Endothelial cell of umbilical vein (primary cell): ENCODE measurements at regions not wholly inside any gene's neighbourhood (a gene's known extent, or its start where the extent isn't known, plus 50 kb on each side); places are given as distances from the start of the nearest gene placed in this dataset.

Experiments used
- BruUV-seq: library from RNA; stranded (reverse); fragments of 400-500 nt; replicated peaks from 2 replicates; lab custom pipeline; 2021; lab: Mats Ljungman, UMichigan
- CTCF ChIA-PET: fragments of 300-600, 350-600 bp; sonication (Branson Sonifier 250); formaldehyde crosslinking; loops from one replicate; lab custom pipeline; 2021; ENCODE audit warnings: antibody characterized with exemption, inconsistent platforms; lab: Charles Lee
- POLR2A ChIA-PET: fragments of 300-600, 350-600 bp; sonication (Branson Sonifier 250); formaldehyde crosslinking; loops from one replicate; lab custom pipeline; 2021; ENCODE audit warnings: antibody characterized with exemption, inconsistent platforms; lab: Charles Lee
- DNase-seq: peaks from one replicate; pipeline ENCODE4 v3.0.0-alpha.2; 2011; ENCODE audit warnings: low read depth, low spot score
- FAIRE-seq: peaks from 2 replicates; lab custom pipeline; 2011; peaks lifted over from hg19 to GRCh38; lab: Jason Lieb, UNC
- H2AFZ ChIP-seq: 2 replicates; pipeline ENCODE4 v1.6.0; 2012; ENCODE audit warnings: low read depth, low read length, control low read depth, inconsistent platforms
- H3K27ac ChIP-seq: 2 replicates; pipeline ENCODE4 v1.5.1; 2011; ENCODE audit warnings: low read depth, mild to moderate bottlenecking, control low read depth, low read length, moderate library complexity; ENCODE audit not compliant: insufficient read depth
- H3K27me3 ChIP-seq, 2 experiments: 2 replicates each; pipeline versions ENCODE4 v1.6.0 to v1.6.1; 2011; ENCODE audit warnings: low read length in 2 of 2, mixed read lengths in 1 of 2; ENCODE audit not compliant: control insufficient read depth in 2 of 2, insufficient read depth in 2 of 2
- H3K36me3 ChIP-seq, 2 experiments: 2 replicates in 1 of 2; 3 replicates in 1 of 2; pipeline ENCODE4 v1.5.1; 2011; ENCODE audit warnings: low read length in 2 of 2, mild to moderate bottlenecking in 1 of 2, moderate library complexity in 1 of 2; ENCODE audit not compliant: control insufficient read depth in 2 of 2, insufficient read depth in 2 of 2; ENCODE audit errors: extremely low read depth in 1 of 2
- H3K4me1 ChIP-seq: 3 replicates; pipeline ENCODE4 v1.5.1; 2011; ENCODE audit warnings: mild to moderate bottlenecking, low read length; ENCODE audit not compliant: control insufficient read depth, insufficient read depth; ENCODE audit errors: extremely low read depth
- H3K4me2 ChIP-seq: 2 replicates; pipeline ENCODE4 v1.6.1; 2011; ENCODE audit warnings: low read length, control low read depth, mixed read lengths; ENCODE audit not compliant: insufficient read depth
- H3K4me3 ChIP-seq, 3 experiments: fragments of 200-600 bp in 1 of 3; sonication (generic), shearing (Covaris generic) in 1 of 3; replicated peaks in 1 of 3; 2 replicates each; pipeline ENCODE4 v1.5.1; 2011 to 2016; ENCODE audit warnings: control low read depth in 3 of 3, low read length in 3 of 3, mild to moderate bottlenecking in 2 of 3, inconsistent platforms in 1 of 3, low read depth in 1 of 3, moderate library complexity in 1 of 3; ENCODE audit not compliant: insufficient read depth in 1 of 3
- H3K79me2 ChIP-seq: 2 replicates; pipeline ENCODE4 v1.6.0; 2012; ENCODE audit warnings: low read length, inconsistent platforms; ENCODE audit not compliant: control insufficient read depth, insufficient read depth
- H3K9ac ChIP-seq: replicated peaks from 2 replicates; pipeline ENCODE3; 2011; ENCODE audit warnings: low read length, control low read depth; ENCODE audit not compliant: insufficient read depth; ENCODE audit errors: extremely low read depth
- H3K9me1 ChIP-seq: replicated peaks from 3 replicates; pipeline ENCODE4 v1.6.0; 2011; ENCODE audit warnings: mild to moderate bottlenecking, low read length; ENCODE audit not compliant: control insufficient read depth, insufficient read depth; ENCODE audit errors: extremely low read depth
- H3K9me3 ChIP-seq: replicated peaks from 2 replicates; pipeline ENCODE4 v1.5.1; 2012; ENCODE audit warnings: low read length, inconsistent platforms; ENCODE audit not compliant: control insufficient read depth, insufficient read depth
- H4K20me1 ChIP-seq: replicated peaks from 2 replicates; pipeline ENCODE3; 2011; ENCODE audit warnings: mild to moderate bottlenecking, low read length; ENCODE audit not compliant: control insufficient read depth, insufficient read depth; ENCODE audit errors: extremely low read depth
- CTCF ChIP-seq, 2 donors: IDR thresholded peaks; 1 replicate in 1 of 2; 2 replicates in 1 of 2; pipeline ENCODE4 v1.5.1; 2011; ENCODE audit warnings: low read length in 2 of 2, mild to moderate bottlenecking in 2 of 2, moderate library complexity in 2 of 2, control low read depth in 1 of 2, inconsistent platforms in 1 of 2, low read depth in 1 of 2; ENCODE audit not compliant: insufficient read depth in 1 of 2; ENCODE audit errors: extremely low read depth in 1 of 2
- EZH2 ChIP-seq: IDR thresholded peaks from 2 replicates; pipeline ENCODE4 v1.6.1; 2012; ENCODE audit warnings: borderline replicate concordance, low read depth, mild to moderate bottlenecking, moderate library complexity, low read length, inconsistent platforms; ENCODE audit not compliant: severe bottlenecking
- FOS ChIP-seq: IDR thresholded peaks from 2 replicates; pipeline ENCODE4 v1.6.1; 2011; ENCODE audit warnings: mild to moderate bottlenecking, low read length, moderate library complexity, borderline replicate concordance; ENCODE audit not compliant: insufficient read depth
- GATA2 ChIP-seq: IDR thresholded peaks from 2 replicates; pipeline ENCODE4 v1.7.0; 2011; ENCODE audit warnings: low read depth, mild to moderate bottlenecking, moderate library complexity, mixed read lengths, low read length; ENCODE audit not compliant: insufficient read length, insufficient read depth
- JUN ChIP-seq: IDR thresholded peaks from 2 replicates; pipeline ENCODE4 v1.6.1; 2011; ENCODE audit warnings: borderline replicate concordance, low read depth; ENCODE audit not compliant: insufficient read length, insufficient read depth
- MAX ChIP-seq: IDR thresholded peaks from 2 replicates; pipeline ENCODE4 v1.6.1; 2011; ENCODE audit not compliant: insufficient read depth, insufficient read length
- MYC ChIP-seq: IDR thresholded peaks from one replicate; pipeline ENCODE4 v1.6.1; 2011; ENCODE audit warnings: mild to moderate bottlenecking, low read depth, low read length
- POLR2A ChIP-seq: IDR thresholded peaks from 2 replicates; pipeline ENCODE4 v1.6.1; 2012; ENCODE audit warnings: low read depth, mild to moderate bottlenecking, control low read depth, low read length
- POLR2AphosphoS5 ChIP-seq: IDR thresholded peaks from 2 replicates; pipeline ENCODE4 v1.6.1; 2012; ENCODE audit warnings: low read depth, mild to moderate bottlenecking, control low read depth, low read length, moderate library complexity; ENCODE audit not compliant: insufficient read depth
- dilution Hi-C: fragments of 300-500 bp; cut with MboI; formaldehyde crosslinking; loops from one replicate; pipeline ENCODE4 v1.15.0; 2019; ENCODE audit warnings: low sequenced_read_pairs; ENCODE audit not compliant: extremely low pct_ligation_motif_present
- intact Hi-C: fragments of 100-400 bp; cut with micrococcal nuclease; formaldehyde crosslinking; loops from one replicate; pipeline ENCODE4 v1.10.0; 2022

DNA sequence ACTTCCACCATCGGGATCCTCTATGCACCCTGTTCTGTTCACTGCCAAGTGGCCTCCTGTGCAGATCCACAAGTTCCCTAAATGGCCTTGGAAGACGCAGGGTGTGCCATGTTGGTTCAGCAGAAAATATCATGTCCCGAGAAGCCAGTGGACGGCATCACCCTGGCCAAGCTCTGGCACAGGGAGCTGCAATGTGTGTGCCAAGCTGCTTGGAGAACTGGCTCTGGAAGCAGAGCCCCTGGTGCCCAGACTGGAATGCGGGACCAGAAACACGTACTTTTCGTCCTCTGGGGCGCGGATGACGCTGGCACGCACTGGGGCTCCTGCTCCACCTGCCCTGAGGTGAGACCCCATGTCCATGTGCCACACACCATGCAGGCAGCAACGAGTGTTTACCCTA, 124.7 kb upstream of the CARD11 start:
- POLR2A ChIA-PET = no interaction called here
- BruUV-seq = no TSS peak
- no peaks in the 10 kb centered on the region for H3K27me3 ChIP-seq
- no peaks in the 10 kb centered on the region for H3K79me2 ChIP-seq
- TF ChIP-seq MAX = no peak
- no peak for TF ChIP-seq JUN
- TF ChIP-seq POLR2AphosphoS5 = no peak
- TF ChIP-seq GATA2 = no peak
- TF ChIP-seq POLR2A = no peak
- H3K4me1 ChIP-seq = no peaks in the 10 kb centered on the region
- DNase-seq = no peak
- H3K9ac ChIP-seq = no peak overlapping the region
- no peaks in the 10 kb centered on the region for H4K20me1 ChIP-seq
- CTCF ChIA-PET = no interaction called here
- no peak overlapping the region for H3K4me3 ChIP-seq
- dilution Hi-C loops = no loop called here
- H3K4me2 ChIP-seq = no peak overlapping the region
- no peak overlapping the region for H3K27ac ChIP-seq
- no peaks in the 10 kb centered on the region for H3K36me3 ChIP-seq
- no peaks in the 10 kb centered on the region for H3K9me3 ChIP-seq
- no peak overlapping the region for H2AFZ ChIP-seq
- H3K9me1 ChIP-seq = no peaks in the 10 kb centered on the region
- intact Hi-C loops = no loop called here
- FAIRE-seq = no peak

- no peaks in the 10 kb centered on the region for H3K9me1 ChIP-seq
- ChIA-PET POLR2A (no interaction called here), CTCF (no interaction called here)
- BruUV-seq = no TSS peak
- H4K20me1 ChIP-seq = no peaks in the 10 kb centered on the region
- H3K27ac ChIP-seq = no peak overlapping the region
- intact Hi-C loops = no loop called here
- H3K9me3 ChIP-seq = no peaks in the 10 kb centered on the region
- H3K4me1 ChIP-seq = no peaks in the 10 kb centered on the region
- no peaks in the 10 kb centered on the region for H3K79me2 ChIP-seq
- H3K36me3 ChIP-seq = no peaks in the 10 kb centered on the region
- H3K27me3 ChIP-seq = no peaks in the 10 kb centered on the region
- no peak overlapping the region for H3K9ac ChIP-seq
- no peak overlapping the region for H3K4me3 ChIP-seq
- TF ChIP-seq POLR2AphosphoS5 (no peak), MAX (no peak), EZH2 (no peak), JUN (no peak), POLR2A (no peak), CTCF (IDR thresholded peaks at IDR 0.05; ENCODE audit: extremely low read depth in 1 of 2, insufficient read depth in 1 of 2, low read depth in 1 of 2, low read length in 2 of 2) (no peak), FOS (no peak), GATA2 (no peak), MYC (no peak)
- no peak for DNase-seq
- H3K4me2 ChIP-seq = no peak overlapping the region
- dilution Hi-C loops = no loop called here
- no peak overlapping the region for H2AFZ ChIP-seq
- FAIRE-seq = no peak
Measured at GRCh38 chr7:3168869-3169268, 125.2 kb upstream of the CARD11 start.
